HL-60 (cell line): ENCODE measurements at regions not wholly inside any gene's neighbourhood (a gene's known extent, or its start where the extent isn't known, plus 50 kb on each side); places are given as distances from the start of the nearest gene placed in this dataset.
"Not testable (repeated sequence)": the region's sequence is repeated elsewhere in the genome, so short reads cannot be mapped to it uniquely, and the experiment has no call there.

ENCODE experiments used
- DNase-seq, 2 experiments: peaks; one replicate each; pipeline ENCODE4 v3.0.0-alpha.2; 2010 to 2020; ENCODE audit warnings: low read depth in 1 of 2, low spot score in 1 of 2
- H3K27ac ChIP-seq: fragments of 250-450 bp; sonication (Bioruptor Pico); replicated peaks from 2 replicates; pipeline ENCODE4 v1.5.1; 2020; ENCODE audit warnings: mild to moderate bottlenecking, moderate library complexity
- H3K27me3 ChIP-seq: fragments of 250-450 bp; sonication (Bioruptor Pico); 2 replicates; pipeline ENCODE4 v1.5.1; 2021; ENCODE audit warnings: mild to moderate bottlenecking, moderate library complexity; ENCODE audit not compliant: insufficient read depth, poor library complexity, severe bottlenecking
- H3K4me3 ChIP-seq: replicated peaks from 2 replicates; pipeline ENCODE4 v1.5.1; 2011; ENCODE audit warnings: mild to moderate bottlenecking, control low read depth, low read length; ENCODE audit not compliant: insufficient read depth
- CTCF ChIP-seq: IDR thresholded peaks from one replicate; pipeline ENCODE4 v1.5.1; 2011; ENCODE audit warnings: low read length, control low read depth, inconsistent platforms; ENCODE audit not compliant: insufficient read depth
- GABPA ChIP-seq: IDR thresholded peaks from 2 replicates; pipeline ENCODE4 v1.6.1; 2012; ENCODE audit warnings: low read depth
- POLR2AphosphoS5 ChIP-seq: IDR thresholded peaks from 2 replicates; pipeline ENCODE4 v1.6.1; 2012; ENCODE audit warnings: low read depth
- SPI1 ChIP-seq: IDR thresholded peaks from 2 replicates; pipeline ENCODE4 v1.6.1; 2012; ENCODE audit warnings: low read depth, mild to moderate bottlenecking, borderline replicate concordance
- TF ChIP-seq, protein P1 (sequence below): IDR thresholded peaks from 2 replicates; pipeline ENCODE4 v1.6.1; 2012; ENCODE audit warnings: low read depth; ENCODE audit not compliant: insufficient replicate concordance

GRCh38 chr17:64790193-64790592 is 128.1 kb upstream of the SMURF2 start:
- DNase-seq, H3K27ac ChIP-seq, H3K4me3 ChIP-seq, H3K27me3 ChIP-seq: not testable (repeated sequence)

- DNase-seq, H3K27me3 ChIP-seq, H3K27ac ChIP-seq, H3K4me3 ChIP-seq: not testable (repeated sequence)
Measured at GRCh38 chr17:64789061-64789445, 126.9 kb upstream of the SMURF2 start.

GRCh38 chr17:64788286-64789060 is 126.4 kb upstream of the SMURF2 start:
- Histone ChIP-seq H3K4me3 (no peak overlapping the region), H3K27ac (no peak overlapping the region), H3K27me3 (no peaks in the 10 kb centered on the region)
- no peak for DNase-seq
- TF ChIP-seq GABPA (no peak), POLR2AphosphoS5 (no peak), SPI1 (no peak), CTCF (no peak)
- TF ChIP-seq, protein P1, sequence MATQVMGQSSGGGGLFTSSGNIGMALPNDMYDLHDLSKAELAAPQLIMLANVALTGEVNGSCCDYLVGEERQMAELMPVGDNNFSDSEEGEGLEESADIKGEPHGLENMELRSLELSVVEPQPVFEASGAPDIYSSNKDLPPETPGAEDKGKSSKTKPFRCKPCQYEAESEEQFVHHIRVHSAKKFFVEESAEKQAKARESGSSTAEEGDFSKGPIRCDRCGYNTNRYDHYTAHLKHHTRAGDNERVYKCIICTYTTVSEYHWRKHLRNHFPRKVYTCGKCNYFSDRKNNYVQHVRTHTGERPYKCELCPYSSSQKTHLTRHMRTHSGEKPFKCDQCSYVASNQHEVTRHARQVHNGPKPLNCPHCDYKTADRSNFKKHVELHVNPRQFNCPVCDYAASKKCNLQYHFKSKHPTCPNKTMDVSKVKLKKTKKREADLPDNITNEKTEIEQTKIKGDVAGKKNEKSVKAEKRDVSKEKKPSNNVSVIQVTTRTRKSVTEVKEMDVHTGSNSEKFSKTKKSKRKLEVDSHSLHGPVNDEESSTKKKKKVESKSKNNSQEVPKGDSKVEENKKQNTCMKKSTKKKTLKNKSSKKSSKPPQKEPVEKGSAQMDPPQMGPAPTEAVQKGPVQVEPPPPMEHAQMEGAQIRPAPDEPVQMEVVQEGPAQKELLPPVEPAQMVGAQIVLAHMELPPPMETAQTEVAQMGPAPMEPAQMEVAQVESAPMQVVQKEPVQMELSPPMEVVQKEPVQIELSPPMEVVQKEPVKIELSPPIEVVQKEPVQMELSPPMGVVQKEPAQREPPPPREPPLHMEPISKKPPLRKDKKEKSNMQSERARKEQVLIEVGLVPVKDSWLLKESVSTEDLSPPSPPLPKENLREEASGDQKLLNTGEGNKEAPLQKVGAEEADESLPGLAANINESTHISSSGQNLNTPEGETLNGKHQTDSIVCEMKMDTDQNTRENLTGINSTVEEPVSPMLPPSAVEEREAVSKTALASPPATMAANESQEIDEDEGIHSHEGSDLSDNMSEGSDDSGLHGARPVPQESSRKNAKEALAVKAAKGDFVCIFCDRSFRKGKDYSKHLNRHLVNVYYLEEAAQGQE: no peak

DNA sequence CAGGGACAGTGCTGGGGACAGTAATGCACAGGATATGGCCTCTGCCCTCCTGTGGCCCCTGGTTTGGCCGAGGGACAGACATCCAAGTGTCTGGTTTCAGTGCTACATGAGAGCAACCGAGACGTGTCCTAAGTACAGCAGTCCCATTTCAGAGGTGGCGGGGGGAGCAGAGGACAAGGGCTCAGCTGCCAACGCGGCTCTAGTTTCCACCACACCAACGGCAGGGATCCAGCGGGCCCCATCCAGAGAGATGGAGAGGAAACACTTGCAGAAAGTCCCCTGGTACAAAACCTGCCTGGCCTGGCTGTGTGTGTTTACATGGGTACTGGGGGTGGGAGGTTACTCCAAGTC is 125.8 kb upstream of the SMURF2 start:
- Histone ChIP-seq H3K27me3 (no peaks in the 10 kb centered on the region), H3K27ac (no peak overlapping the region), H3K4me3 (no peak overlapping the region)
- no peak for DNase-seq
- no peak for TF ChIP-seq GABPA
- no peak for TF ChIP-seq CTCF
- TF ChIP-seq, protein P1: no peak
- TF ChIP-seq POLR2AphosphoS5: no peak
- no peak for TF ChIP-seq SPI1

DNA sequence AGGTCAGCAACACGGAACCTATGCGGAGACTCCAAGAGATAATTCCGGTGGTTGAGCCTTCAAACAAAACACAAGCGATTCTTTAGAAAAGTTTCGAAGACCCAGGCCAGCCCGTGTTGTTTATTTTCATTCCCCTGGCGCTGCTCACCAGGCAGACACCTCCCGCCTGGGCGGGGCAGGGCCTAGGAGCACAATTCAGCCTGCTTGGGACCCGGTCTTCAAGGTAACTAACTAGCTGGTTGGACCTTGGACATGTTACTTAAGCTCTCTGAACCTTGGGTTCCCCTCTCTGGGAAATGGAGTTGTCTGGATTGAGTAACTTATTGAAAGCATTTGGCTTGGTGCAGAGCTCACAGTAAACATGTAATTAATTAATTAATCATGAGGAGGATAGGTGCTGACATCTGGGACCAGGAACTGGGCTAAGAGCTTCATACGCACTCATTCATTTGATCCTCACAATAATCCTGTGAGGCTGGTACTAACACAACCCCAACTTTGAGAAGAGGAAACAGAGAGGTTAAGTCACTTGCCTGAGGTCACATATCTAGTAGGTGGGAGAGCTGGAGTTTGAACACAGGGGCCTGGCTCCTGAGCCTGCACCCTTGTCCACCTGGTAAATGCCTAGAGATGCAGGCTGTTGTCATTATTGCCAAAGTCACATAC is 125.3 kb upstream of the SMURF2 start:
- no peak for DNase-seq
- H3K27me3 ChIP-seq: no peaks in the 10 kb centered on the region
- no peak overlapping the region for H3K27ac ChIP-seq
- no peak overlapping the region for H3K4me3 ChIP-seq
- TF ChIP-seq GABPA (no peak), CTCF (no peak), POLR2AphosphoS5 (no peak), SPI1 (no peak)
- TF ChIP-seq, protein P1: no peak
